HCT116 (cell line): ENCODE measurements at regions not wholly inside any gene's neighbourhood (a gene's known extent, or its start where the extent isn't known, plus 50 kb on each side); places are given as distances from the start of the nearest gene placed in this dataset.

ENCODE experiments used
- ATAC-seq: fragments of 200-7000 bp; cut with Tn5 transposase; 2 replicates; pipeline ENCODE4 v1.9.1; 2020; ENCODE audit warnings: mild to moderate bottlenecking, moderate library complexity
- BruUV-seq: library from RNA; stranded (reverse); fragments of 400-500 nt; replicated peaks from 2 replicates; lab custom pipeline; 2021; lab: Mats Ljungman, UMichigan
- CTCF ChIA-PET: fragments of 300-600 bp; sonication (Branson Sonifier 250); formaldehyde crosslinking; loops from one replicate; lab custom pipeline; 2021; ENCODE audit warnings: antibody characterized with exemption; lab: Charles Lee
- POLR2A ChIA-PET: fragments of 300-600, 350-600 bp; sonication (Branson Sonifier 250); formaldehyde crosslinking; loops from one replicate; lab custom pipeline; 2021; ENCODE audit warnings: antibody characterized with exemption; lab: Charles Lee
- RAD21 ChIA-PET, 2 experiments: fragments of 300-600 bp; sonication (Branson Sonifier 250); formaldehyde crosslinking; loops; one replicate each; lab custom pipeline; 2023; ENCODE audit warnings: low total read pairs in 2 of 2; ENCODE audit not compliant: uncharacterized antibody in 2 of 2, unreplicated experiment in 2 of 2, low non-redundant PET in 1 of 2; lab: Charles Lee
- DNase-seq: peaks from one replicate; pipeline ENCODE4 v3.0.0-alpha.2; 2010; ENCODE audit warnings: low read depth, low spot score
- H2AFZ ChIP-seq: fragments of 200-600 bp; shearing (Covaris generic), sonication (generic); 2 replicates; pipeline ENCODE4 v1.6.1; 2017; ENCODE audit warnings: low read depth, mixed run types, mixed read lengths, antibody characterized with exemption, low read length; ENCODE audit not compliant: poor library complexity, severe bottlenecking
- H3K27ac ChIP-seq: 2 replicates; pipeline ENCODE4 v1.5.1; 2012; ENCODE audit warnings: low read depth, low read length
- H3K27me3 ChIP-seq: fragments of 200-600 bp; sonication (generic); 2 replicates; pipeline ENCODE4 v1.6.1; 2016; ENCODE audit warnings: mixed run types, low read length, mixed read lengths; ENCODE audit not compliant: insufficient read depth
- H3K36me3 ChIP-seq, 2 experiments: fragments of 200-500 bp in 1 of 2; fragments of 200-600 bp in 1 of 2; sonication (Bioruptor generic) in 1 of 2; sonication (generic) in 1 of 2; 2 replicates each; pipeline versions ENCODE4 v1.5.1 to v1.6.1; 2014 to 2016; ENCODE audit warnings: low read length in 2 of 2, inconsistent platforms in 1 of 2, mixed read lengths in 1 of 2, mixed run types in 1 of 2; ENCODE audit not compliant: insufficient read depth in 2 of 2, control insufficient read depth in 1 of 2
- H3K4me1 ChIP-seq, 2 experiments: fragments of 200-600 bp in 1 of 2; sonication (generic) in 1 of 2; 2 replicates each; pipeline versions ENCODE4 v1.5.1 to v1.6.1; 2012 to 2017; ENCODE audit warnings: low read length in 2 of 2, inconsistent platforms in 1 of 2, mild to moderate bottlenecking in 1 of 2, mixed read lengths in 1 of 2, mixed run types in 1 of 2, moderate library complexity in 1 of 2; ENCODE audit not compliant: insufficient read depth in 2 of 2, control insufficient read depth in 1 of 2
- H3K4me2 ChIP-seq: fragments of 200-600 bp; sonication (generic); 2 replicates; pipeline ENCODE4 v1.6.1; 2017; ENCODE audit warnings: mixed run types, low read length, mixed read lengths
- H3K4me3 ChIP-seq, 2 experiments: fragments of 200-600 bp in 1 of 2; sonication (generic) in 1 of 2; replicated peaks in 1 of 2; 2 replicates each; pipeline ENCODE4 v1.5.1; 2011 to 2016; ENCODE audit warnings: low read length in 2 of 2, control low read depth in 1 of 2, low read depth in 1 of 2, mild to moderate bottlenecking in 1 of 2, mixed read lengths in 1 of 2, mixed run types in 1 of 2
- H3K79me2 ChIP-seq: fragments of 200-600 bp; sonication (generic); 2 replicates; pipeline ENCODE4 v1.6.1; 2017; ENCODE audit warnings: mild to moderate bottlenecking, mixed run types, low read length, moderate library complexity, mixed read lengths; ENCODE audit not compliant: insufficient read depth
- H3K9ac ChIP-seq: fragments of 200-600 bp; sonication (generic); 2 replicates; pipeline ENCODE4 v1.6.1; 2016; ENCODE audit warnings: low read length, mixed read lengths
- H3K9me2 ChIP-seq: fragments of 200-600 bp; sonication (generic), shearing (Covaris generic); 2 replicates; pipeline ENCODE4 v1.6.1; 2017; ENCODE audit warnings: mixed run types, mild to moderate bottlenecking, moderate library complexity; ENCODE audit not compliant: insufficient read depth
- H3K9me3 ChIP-seq, 2 experiments: fragments of 200-500 bp in 1 of 2; fragments of 200-600 bp in 1 of 2; sonication (Bioruptor generic) in 1 of 2; sonication (generic) in 1 of 2; 2 replicates each; pipeline ENCODE4 v1.6.1; 2014 to 2017; ENCODE audit warnings: low read length in 2 of 2, mixed read lengths in 2 of 2, inconsistent platforms in 1 of 2, low read depth in 1 of 2, mild to moderate bottlenecking in 1 of 2, mixed run types in 1 of 2, moderate library complexity in 1 of 2; ENCODE audit not compliant: control insufficient read depth in 1 of 2, insufficient read depth in 1 of 2
- H4K20me1 ChIP-seq: fragments of 200-600 bp; sonication (generic), shearing (Covaris generic); 2 replicates; pipeline ENCODE4 v1.6.1; 2017; ENCODE audit warnings: mixed run types, mild to moderate bottlenecking, moderate library complexity; ENCODE audit not compliant: insufficient read depth
- ATF3 ChIP-seq: IDR thresholded peaks from 2 replicates; pipeline ENCODE4 v1.6.1; 2012
- CBX3 ChIP-seq: IDR thresholded peaks from 2 replicates; pipeline ENCODE4 v1.6.1; 2012; ENCODE audit warnings: low read depth
- CTCF ChIP-seq, 3 experiments: fragments of 200-600 bp in 1 of 3; sonication (generic) in 1 of 3; IDR thresholded peaks in 2 of 3; conservative IDR thresholded peaks in 1 of 3; 2 replicates each; pipeline ENCODE4 v1.5.1; 2012 to 2017; ENCODE audit warnings: low read depth in 2 of 3, low read length in 2 of 3, antibody characterized with exemption in 1 of 3, borderline replicate concordance in 1 of 3, control low read depth in 1 of 3, mild to moderate bottlenecking in 1 of 3, mixed read lengths in 1 of 3, mixed run types in 1 of 3, moderate library complexity in 1 of 3; ENCODE audit not compliant: insufficient read depth in 1 of 3
- ELF1 ChIP-seq: IDR thresholded peaks from 2 replicates; pipeline ENCODE4 v1.6.1; 2012; ENCODE audit warnings: low read depth, borderline replicate concordance
- FOSL1 ChIP-seq: IDR thresholded peaks from 2 replicates; pipeline ENCODE4 v1.6.1; 2012; ENCODE audit warnings: low read depth
- MAX ChIP-seq: IDR thresholded peaks from 2 replicates; pipeline ENCODE4 v1.6.1; 2012
- POLR2A ChIP-seq: IDR thresholded peaks from 2 replicates; pipeline ENCODE4 v1.7.0; 2011; ENCODE audit warnings: borderline replicate concordance; ENCODE audit not compliant: insufficient read depth, insufficient read length; ENCODE audit errors: extremely low read depth
- RAD21 ChIP-seq: IDR thresholded peaks from 2 replicates; pipeline ENCODE4 v1.6.1; 2012; ENCODE audit warnings: low read depth, mild to moderate bottlenecking
- REST ChIP-seq: IDR thresholded peaks from 2 replicates; pipeline ENCODE4 v1.6.1; 2012; ENCODE audit warnings: low read depth
- SP1 ChIP-seq: IDR thresholded peaks from 2 replicates; pipeline ENCODE4 v1.6.1; 2012; ENCODE audit warnings: low read depth
- SRF ChIP-seq: IDR thresholded peaks from 2 replicates; pipeline ENCODE4 v1.6.1; 2012; ENCODE audit warnings: low read depth
- ZBTB33 ChIP-seq: IDR thresholded peaks from 2 replicates; pipeline ENCODE4 v1.6.1; 2011; ENCODE audit warnings: mild to moderate bottlenecking, low read length, moderate library complexity; ENCODE audit not compliant: insufficient replicate concordance; ENCODE audit errors: extremely low read depth
- ZFX ChIP-seq: fragments of 450-650 bp; IDR thresholded peaks from 2 replicates; pipeline ENCODE4 v1.6.1; 2017
- ZNF274 ChIP-seq: fragments of 200-500 bp; sonication (Bioruptor generic); IDR thresholded peaks from 2 replicates; pipeline ENCODE4 v1.6.1; 2014; ENCODE audit warnings: mild to moderate bottlenecking, low read depth, low read length, inconsistent platforms
- intact Hi-C: fragments of 100-400 bp; cut with micrococcal nuclease; formaldehyde crosslinking; loops from 2 replicates; pipeline ENCODE4 v1.10.0; 2022

- ATAC-seq, result no peak
Measured at GRCh38 chr7:153550173-153550572, 502.0 kb upstream of the DPP6 start.

GRCh38 chr7:153564391-153564790, 487.8 kb upstream of the DPP6 start:
- no peak overlapping the region for H2AFZ ChIP-seq
- H3K4me3 ChIP-seq, result no peak overlapping the region
- no peak overlapping the region for H3K4me2 ChIP-seq
- H3K9me2 ChIP-seq, result no peaks in the 10 kb centered on the region
- ChIA-PET CTCF (no interaction called here), RAD21 (no interaction called here), POLR2A (no interaction called here)
- no peaks in the 10 kb centered on the region for H3K4me1 ChIP-seq
- no peak overlapping the region for H3K27ac ChIP-seq
- BruUV-seq, result no TSS peak
- no peaks in the 10 kb centered on the region for H3K79me2 ChIP-seq
- intact Hi-C loops, result no loop called here
- ATAC-seq, result no peak
- DNase-seq, result no peak
- no peaks in the 10 kb centered on the region for H3K36me3 ChIP-seq
- no peak overlapping the region for H3K9ac ChIP-seq
- no peaks in the 10 kb centered on the region for H4K20me1 ChIP-seq
- H3K9me3 ChIP-seq, result peaks cover 0 to 9% of the 10 kb centered on the region in 2 experiments; a peak in 2 of 4 replicates
- H3K27me3 ChIP-seq, result no peaks in the 10 kb centered on the region
- TF ChIP-seq RAD21 (no peak), CBX3 (no peak), ATF3 (no peak), ZFX (no peak), REST (no peak), SP1 (no peak), ZBTB33 (no peak), ELF1 (no peak), MAX (no peak), FOSL1 (no peak), CTCF (IDR thresholded peaks at IDR 0.05 in 2 of 3, conservative IDR thresholded peaks at IDR 0.05 in 1 of 3; ENCODE audit: borderline replicate concordance in 1 of 3, insufficient read depth in 1 of 3, low read depth in 2 of 3, low read length in 2 of 3) (no peak), POLR2A (no peak), ZNF274 (no peak)

More at GRCh38 chr7:153550173-153550572, 502.0 kb upstream of the DPP6 start:
- Histone ChIP-seq H3K4me1 (no peaks in the 10 kb centered on the region), H4K20me1 (no peaks in the 10 kb centered on the region), H3K9ac (no peak overlapping the region), H3K4me3 (no peak overlapping the region), H3K79me2 (no peaks in the 10 kb centered on the region), H3K9me3 (peaks cover 0 to 8% of the 10 kb centered on the region in 2 experiments; a peak in 2 of 4 replicates), H3K27ac (no peak overlapping the region), H3K9me2 (no peaks in the 10 kb centered on the region), H3K27me3 (no peaks in the 10 kb centered on the region), H3K36me3 (no peaks in the 10 kb centered on the region), H3K4me2 (no peak overlapping the region), H2AFZ (no peak overlapping the region)
- BruUV-seq, result no TSS peak
- RAD21 ChIA-PET, result no interaction called here
- CTCF ChIA-PET, result no interaction called here
- TF ChIP-seq CBX3, result no peak
- no peak for TF ChIP-seq SRF
- no peak for DNase-seq
- POLR2A ChIA-PET, result no interaction called here
- intact Hi-C loops, result no loop called here
